Endodermal cell (in vitro differentiated cells): ENCODE measurements at regions not wholly inside any gene's neighbourhood (a gene's known extent, or its start where the extent isn't known, plus 50 kb on each side); places are given as distances from the start of the nearest gene placed in this dataset.

ENCODE experiments used
- DNase-seq: peaks from one replicate; pipeline ENCODE4 v3.0.0-alpha.2; 2017
- H3K27ac ChIP-seq: 2 replicates; pipeline ENCODE4 v1.5.1; 2013; ENCODE audit warnings: mild to moderate bottlenecking, low read depth, low read length, moderate library complexity
- H3K27me3 ChIP-seq: 2 replicates; pipeline ENCODE4 v1.6.1; 2013; ENCODE audit warnings: mild to moderate bottlenecking, low read length, moderate library complexity; ENCODE audit not compliant: insufficient read depth, control insufficient read depth, poor library complexity, severe bottlenecking
- H3K36me3 ChIP-seq: 2 replicates; pipeline ENCODE4 v1.7.0; 2013; ENCODE audit warnings: mild to moderate bottlenecking, low read length, moderate library complexity; ENCODE audit not compliant: control insufficient read depth, insufficient read depth
- H3K4me1 ChIP-seq: one replicate; pipeline ENCODE4 v1.7.0; 2013; ENCODE audit warnings: low read length; ENCODE audit not compliant: control insufficient read depth, insufficient read depth
- H3K4me3 ChIP-seq: 2 replicates; pipeline ENCODE4 v1.5.1; 2013; ENCODE audit warnings: mild to moderate bottlenecking, low read length, moderate library complexity
- H3K9ac ChIP-seq: 2 replicates; pipeline ENCODE4 v1.6.1; 2013; ENCODE audit warnings: mild to moderate bottlenecking, low read length, moderate library complexity; ENCODE audit not compliant: poor library complexity, severe bottlenecking; ENCODE audit errors: extremely low read depth
- H3K9me3 ChIP-seq: 2 replicates; pipeline ENCODE4 v1.6.1; 2013; ENCODE audit warnings: mild to moderate bottlenecking, low read length, moderate library complexity; ENCODE audit not compliant: control insufficient read depth
- H3K27ac Mint-ChIP-seq: 2 replicates; pipeline ENCODE4 v1.8.0; 2020; ENCODE audit warnings: mixed read lengths
- H3K27me3 Mint-ChIP-seq: 2 replicates; pipeline ENCODE4 v1.8.0; 2021; ENCODE audit warnings: mild to moderate bottlenecking, mixed read lengths; ENCODE audit not compliant: insufficient read depth
- H3K36me3 Mint-ChIP-seq: 2 replicates; pipeline ENCODE4 v1.8.0; 2020; ENCODE audit warnings: low read depth, mixed read lengths
- H3K4me1 Mint-ChIP-seq: 2 replicates; pipeline ENCODE4 v1.8.0; 2020; ENCODE audit warnings: mixed read lengths
- H3K4me3 Mint-ChIP-seq: 2 replicates; pipeline ENCODE4 v1.8.0; 2020; ENCODE audit warnings: mild to moderate bottlenecking, moderate library complexity, mixed read lengths
- H3K9me3 Mint-ChIP-seq: 2 replicates; pipeline ENCODE4 v1.8.0; 2020; ENCODE audit warnings: mild to moderate bottlenecking, mixed read lengths
- WGBS, 2 experiments: methylation state at CpG; one replicate each; pipeline versions ENCODE4 v1.1.5 to v1.1.7; 2013; ENCODE audit warnings: missing lambda C conversion rate in 2 of 2, mixed read lengths in 1 of 2; ENCODE audit not compliant: insufficient coverage in 1 of 2, insufficient read length in 1 of 2; 5-methylcytosine and 5-hydroxymethylcytosine counted together
- TF ChIP-seq, protein P1 (sequence below): fragments of 200-600 bp; sonication (generic); conservative IDR thresholded peaks from 2 replicates; pipeline ENCODE4 v1.5.0; 2021; ENCODE audit warnings: antibody characterized with exemption, mild to moderate bottlenecking

DNA sequence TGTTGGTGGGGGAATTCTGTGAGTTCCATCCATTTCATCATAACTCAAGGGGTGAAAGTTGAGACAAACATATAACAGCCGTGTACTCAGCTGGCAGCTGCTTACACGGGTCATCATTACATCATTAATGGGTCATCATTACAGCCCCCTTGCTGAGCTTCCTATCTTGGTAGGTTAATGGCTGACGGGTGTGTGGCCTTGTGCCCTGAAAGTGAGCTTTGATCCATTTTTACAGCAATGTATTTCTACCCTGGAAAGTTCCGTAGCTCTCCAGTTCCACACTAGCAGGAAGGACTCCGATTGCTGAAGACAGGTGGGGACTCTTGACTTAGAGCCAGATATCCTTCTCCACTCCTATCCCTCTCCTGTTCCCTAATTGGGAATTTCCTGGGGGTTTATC lies 105.2 kb upstream of the DLX2 start:
- H3K27me3 ChIP-seq = no peaks in the 10 kb centered on the region
- no peak for DNase-seq
- no peak overlapping the region for H3K9ac ChIP-seq
- H3K27me3 Mint-ChIP-seq = peaks cover 3% of the 10 kb centered on the region
- H3K4me3 Mint-ChIP-seq = no peak overlapping the region
- TF ChIP-seq, protein P1, sequence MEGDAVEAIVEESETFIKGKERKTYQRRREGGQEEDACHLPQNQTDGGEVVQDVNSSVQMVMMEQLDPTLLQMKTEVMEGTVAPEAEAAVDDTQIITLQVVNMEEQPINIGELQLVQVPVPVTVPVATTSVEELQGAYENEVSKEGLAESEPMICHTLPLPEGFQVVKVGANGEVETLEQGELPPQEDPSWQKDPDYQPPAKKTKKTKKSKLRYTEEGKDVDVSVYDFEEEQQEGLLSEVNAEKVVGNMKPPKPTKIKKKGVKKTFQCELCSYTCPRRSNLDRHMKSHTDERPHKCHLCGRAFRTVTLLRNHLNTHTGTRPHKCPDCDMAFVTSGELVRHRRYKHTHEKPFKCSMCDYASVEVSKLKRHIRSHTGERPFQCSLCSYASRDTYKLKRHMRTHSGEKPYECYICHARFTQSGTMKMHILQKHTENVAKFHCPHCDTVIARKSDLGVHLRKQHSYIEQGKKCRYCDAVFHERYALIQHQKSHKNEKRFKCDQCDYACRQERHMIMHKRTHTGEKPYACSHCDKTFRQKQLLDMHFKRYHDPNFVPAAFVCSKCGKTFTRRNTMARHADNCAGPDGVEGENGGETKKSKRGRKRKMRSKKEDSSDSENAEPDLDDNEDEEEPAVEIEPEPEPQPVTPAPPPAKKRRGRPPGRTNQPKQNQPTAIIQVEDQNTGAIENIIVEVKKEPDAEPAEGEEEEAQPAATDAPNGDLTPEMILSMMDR = no peak
- no peak overlapping the region for H3K4me3 ChIP-seq
- no peaks in the 10 kb centered on the region for H3K36me3 ChIP-seq
- H3K4me1 Mint-ChIP-seq = no peaks in the 10 kb centered on the region
- WGBS, 2 experiments = 89 to 100% methylated on average over 3 to 5 of the region's 5 CpGs
- H3K9me3 ChIP-seq = no peaks in the 10 kb centered on the region
- no peak overlapping the region for H3K27ac ChIP-seq
- no peaks in the 10 kb centered on the region for H3K36me3 Mint-ChIP-seq
- H3K27ac Mint-ChIP-seq = no peak overlapping the region
- H3K9me3 Mint-ChIP-seq = no peaks in the 10 kb centered on the region
- H3K4me1 ChIP-seq = no peaks in the 10 kb centered on the region

DNA sequence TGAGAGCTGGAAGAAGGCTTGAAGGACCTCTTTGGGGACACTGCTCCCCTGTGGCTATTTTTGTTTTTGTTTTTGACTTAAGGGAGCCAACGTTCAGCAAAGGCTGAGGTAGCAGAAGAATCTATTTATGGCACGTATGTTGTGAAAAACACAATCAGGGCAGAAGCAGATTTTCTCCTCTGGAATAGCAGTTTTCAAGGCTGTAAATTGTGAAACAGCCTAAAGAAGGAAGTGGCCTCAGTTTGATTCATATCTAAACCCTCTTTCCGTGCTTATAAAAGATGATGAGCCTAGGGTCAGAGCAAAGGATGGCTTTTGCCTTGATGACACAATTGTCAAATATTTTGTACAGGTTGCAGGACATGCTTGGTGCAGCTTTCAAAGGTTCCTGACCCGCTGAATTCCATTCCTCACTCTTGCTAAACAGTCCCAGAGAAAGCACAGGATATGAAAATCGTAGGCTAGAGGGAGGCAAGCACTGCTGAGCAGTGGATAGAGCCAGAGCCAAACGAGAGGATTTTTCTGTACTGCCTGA lies 106.2 kb upstream of the DLX2 start:
- H3K36me3 Mint-ChIP-seq = no peaks in the 10 kb centered on the region
- no peak overlapping the region for H3K4me3 ChIP-seq
- peaks cover 3% of the 10 kb centered on the region for H3K27me3 Mint-ChIP-seq
- no peak overlapping the region for H3K27ac ChIP-seq
- no peak for DNase-seq
- H3K4me3 Mint-ChIP-seq = no peak overlapping the region
- H3K36me3 ChIP-seq = no peaks in the 10 kb centered on the region
- H3K4me1 ChIP-seq = no peaks in the 10 kb centered on the region
- H3K9ac ChIP-seq = no peak overlapping the region
- H3K9me3 Mint-ChIP-seq = no peaks in the 10 kb centered on the region
- 83 to 93% methylated on average over 5 to 6 of the region's 6 CpGs for WGBS, 2 experiments
- no peak overlapping the region for H3K27ac Mint-ChIP-seq
- TF ChIP-seq, protein P1 = no peak
- H3K4me1 Mint-ChIP-seq = no peaks in the 10 kb centered on the region
- H3K27me3 ChIP-seq = no peaks in the 10 kb centered on the region
- no peaks in the 10 kb centered on the region for H3K9me3 ChIP-seq

DNA sequence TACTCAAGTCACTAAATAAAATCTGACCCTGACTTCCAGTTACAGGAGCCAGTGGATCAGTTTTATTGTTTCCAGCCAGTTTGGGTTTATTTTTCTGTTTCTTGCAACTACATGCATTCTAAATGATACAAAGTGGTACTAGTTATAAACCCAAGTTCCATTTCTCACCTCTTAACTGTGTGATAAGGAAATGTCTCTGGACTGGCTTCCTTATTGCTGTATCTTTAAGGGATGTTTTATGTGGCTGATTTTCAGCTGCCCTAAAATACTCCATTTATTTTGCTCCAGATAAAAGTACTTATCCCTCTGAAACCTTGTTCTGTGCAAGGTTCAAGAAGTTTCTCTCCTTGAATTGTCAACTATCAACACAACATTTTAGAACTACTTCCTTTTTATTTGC lies 107.9 kb upstream of the DLX2 start:
- Mint-ChIP-seq H3K36me3 (no peaks in the 10 kb centered on the region), H3K4me1 (no peaks in the 10 kb centered on the region), H3K9me3 (no peaks in the 10 kb centered on the region), H3K4me3 (no peak overlapping the region), H3K27ac (no peak overlapping the region), H3K27me3 (peaks cover 6% of the 10 kb centered on the region)
- TF ChIP-seq, protein P1 = no peak
- no peaks in the 10 kb centered on the region for H3K36me3 ChIP-seq
- H3K4me3 ChIP-seq = no peak overlapping the region
- H3K27ac ChIP-seq = no peak overlapping the region
- H3K9ac ChIP-seq = no peak overlapping the region
- no peak for DNase-seq
- no peaks in the 10 kb centered on the region for H3K4me1 ChIP-seq
- no peaks in the 10 kb centered on the region for H3K9me3 ChIP-seq
- no peaks in the 10 kb centered on the region for H3K27me3 ChIP-seq
